Muscle of back (tissue), 3 donors: ENCODE measurements at regions not wholly inside any gene's neighbourhood (a gene's known extent, or its start where the extent isn't known, plus 50 kb on each side); places are given as distances from the start of the nearest gene placed in this dataset.

ENCODE experiments used
- DNase-seq, 3 donors: peaks; one replicate each; pipeline versions ENCODE4 v3.0.0 to v3.0.0-alpha.2; 2013

GRCh38 chr18:78587626-78588600 lies 391.7 kb upstream of the SALL3 start:
- DNase-seq, result no peak

DNA sequence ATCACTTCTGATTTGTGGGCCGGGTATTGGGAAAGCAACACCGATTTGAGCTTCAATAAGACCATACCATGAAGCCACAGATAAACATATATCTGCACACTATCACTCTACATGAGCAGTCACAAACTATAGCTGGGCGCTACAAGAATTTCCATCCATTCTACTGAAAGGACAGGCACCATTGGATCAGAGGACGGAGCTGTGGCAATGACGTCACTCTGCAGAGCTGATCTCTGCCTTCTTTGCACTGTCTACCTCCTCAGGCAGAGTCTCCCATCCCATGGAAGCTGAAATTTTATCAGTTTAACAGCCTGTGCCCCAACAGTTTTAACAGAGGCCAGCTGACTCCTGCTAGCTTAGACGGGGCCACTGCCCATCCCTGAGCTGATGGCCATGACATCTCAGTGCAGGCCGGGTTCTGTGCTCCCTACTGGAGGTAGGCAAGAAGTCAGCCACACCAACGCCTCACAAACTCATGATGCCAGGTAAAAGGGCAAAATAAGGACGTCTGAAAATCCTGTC lies 389.6 kb upstream of the SALL3 start:
- DNase-seq, result no peak

DNA sequence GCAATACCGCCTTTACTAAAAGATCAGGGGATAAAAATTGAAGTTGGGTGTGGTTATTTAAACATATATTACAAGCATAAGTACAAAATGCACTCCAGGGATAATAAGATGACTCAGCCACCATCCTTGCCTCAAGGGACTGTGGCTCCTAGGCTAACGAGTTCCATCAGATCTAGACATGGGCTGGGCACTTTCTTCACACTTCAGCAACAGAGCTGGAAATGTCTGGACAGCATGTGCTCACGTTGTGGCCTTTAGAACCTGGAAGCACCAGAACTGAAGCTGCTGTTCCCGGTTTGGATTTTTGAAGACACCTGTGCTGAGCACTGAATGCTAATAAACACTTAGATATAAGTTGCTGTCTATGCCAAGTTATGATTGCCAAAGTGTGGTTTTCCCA lies 384.2 kb upstream of the SALL3 start:
- DNase-seq, result no peak

DNA sequence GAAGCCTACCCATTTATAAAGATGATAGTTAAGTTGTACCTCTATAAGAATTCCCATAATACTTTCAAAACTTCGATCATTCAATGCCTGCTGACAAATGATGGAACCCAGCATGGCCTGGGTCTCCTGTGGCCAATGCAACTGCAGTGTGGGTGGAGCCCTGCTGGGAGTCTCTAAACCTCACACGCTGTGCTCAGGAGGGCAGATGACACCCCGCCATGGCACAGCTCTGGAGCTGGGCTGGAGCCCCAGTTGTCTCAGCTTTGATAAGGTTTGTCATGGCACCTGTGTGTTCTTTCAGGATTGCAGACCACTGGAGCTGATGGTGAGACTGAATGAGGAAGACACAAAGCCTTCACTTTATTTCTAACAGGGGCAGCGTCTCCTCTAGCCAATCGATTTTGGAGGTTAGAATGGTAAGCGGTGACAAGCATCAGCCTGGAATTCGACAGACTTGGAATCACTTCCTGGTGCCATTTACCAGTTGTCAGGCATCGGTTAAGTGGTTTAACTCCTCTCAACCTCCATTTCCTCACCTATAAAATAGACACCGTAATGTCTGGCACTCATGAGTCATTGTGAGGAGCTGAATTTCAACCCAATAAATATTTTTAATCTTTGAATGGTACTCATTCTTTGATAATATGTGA lies 383.6 kb upstream of the SALL3 start:
- DNase-seq, result no peak

DNA sequence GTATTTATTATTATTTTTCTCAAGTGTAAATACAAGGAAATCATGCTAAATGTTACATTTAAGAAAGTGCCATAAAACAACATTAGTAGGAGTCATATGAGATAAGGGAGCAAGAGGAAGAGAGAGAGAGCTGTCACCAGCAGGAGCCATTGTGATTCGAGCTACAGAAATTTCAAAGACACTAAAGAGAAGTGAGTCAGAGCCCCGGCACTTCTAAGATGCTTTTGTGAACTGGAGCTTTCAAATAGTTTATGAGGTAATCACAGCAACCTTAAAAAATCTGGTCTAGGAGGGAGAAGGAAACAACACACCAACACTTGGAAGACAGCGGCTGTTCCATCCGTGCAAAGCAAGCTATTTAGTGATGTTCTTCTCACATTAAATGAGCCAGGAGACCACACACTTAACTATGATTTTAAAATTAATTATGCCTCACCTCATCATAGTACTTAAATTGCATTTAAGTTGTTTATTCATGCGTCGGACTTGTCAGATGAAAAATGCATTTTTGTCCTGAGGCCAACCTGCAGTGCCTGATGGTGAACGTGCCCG lies 382.7 kb upstream of the SALL3 start:
- no peak for DNase-seq

GRCh38 chr18:78601349-78601748 lies 378.3 kb upstream of the SALL3 start:
- no peak for DNase-seq

GRCh38 chr18:78601923-78602322 lies 377.7 kb upstream of the SALL3 start:
- no peak for DNase-seq

DNA sequence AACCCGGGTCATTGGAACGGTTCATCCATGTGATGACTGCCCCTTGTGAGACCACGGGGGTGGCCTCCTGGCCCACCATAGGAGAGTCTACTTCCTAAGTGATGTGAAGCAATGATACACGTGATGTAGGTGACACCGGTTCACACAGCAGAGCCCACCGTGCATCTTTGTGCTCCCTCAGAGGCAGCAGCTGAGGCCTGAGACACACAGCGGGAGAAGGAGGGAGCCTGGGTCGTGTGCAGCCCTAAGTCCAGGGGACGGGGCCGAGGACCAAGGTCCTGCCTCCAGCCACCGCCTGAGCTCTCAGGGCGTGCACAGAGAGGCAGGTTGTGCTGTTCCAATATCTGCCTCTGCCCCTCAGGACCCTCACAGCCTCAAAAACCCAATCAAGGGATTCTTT lies 377.2 kb upstream of the SALL3 start:
- DNase-seq, result no peak

GRCh38 chr18:78603102-78603983 lies 376.3 kb upstream of the SALL3 start:
- no peak for DNase-seq

- no peak for DNase-seq
Observed at GRCh38 chr18:78605255-78605654, 374.4 kb upstream of the SALL3 start.

DNA sequence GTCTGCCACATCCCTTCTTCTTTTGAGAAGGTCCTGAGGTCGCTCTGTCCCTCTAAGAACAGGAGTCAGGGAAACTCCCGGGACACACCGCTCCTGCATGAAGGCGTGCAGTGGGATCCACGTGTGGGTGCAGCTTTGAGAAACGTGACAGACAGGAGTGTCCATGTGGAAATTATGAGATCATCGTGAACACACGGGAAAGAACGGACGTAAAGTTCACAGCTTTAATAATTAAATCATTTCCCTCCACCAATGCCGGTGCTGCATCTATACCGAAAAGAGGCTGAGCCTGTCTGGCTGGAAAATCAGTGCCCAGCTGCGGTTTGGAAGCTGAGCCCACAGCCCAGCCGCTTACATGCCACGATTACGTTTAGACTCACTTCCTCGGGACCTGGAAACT lies 372.4 kb upstream of the SALL3 start:
- DNase-seq, result no peak

GRCh38 chr18:78607784-78608183 lies 371.8 kb upstream of the SALL3 start:
- DNase-seq, result no peak

GRCh38 chr18:78610179-78610578 lies 369.4 kb upstream of the SALL3 start:
- no peak for DNase-seq

GRCh38 chr18:78611201-78611800 lies 368.3 kb upstream of the SALL3 start:
- DNase-seq, result no peak

DNA sequence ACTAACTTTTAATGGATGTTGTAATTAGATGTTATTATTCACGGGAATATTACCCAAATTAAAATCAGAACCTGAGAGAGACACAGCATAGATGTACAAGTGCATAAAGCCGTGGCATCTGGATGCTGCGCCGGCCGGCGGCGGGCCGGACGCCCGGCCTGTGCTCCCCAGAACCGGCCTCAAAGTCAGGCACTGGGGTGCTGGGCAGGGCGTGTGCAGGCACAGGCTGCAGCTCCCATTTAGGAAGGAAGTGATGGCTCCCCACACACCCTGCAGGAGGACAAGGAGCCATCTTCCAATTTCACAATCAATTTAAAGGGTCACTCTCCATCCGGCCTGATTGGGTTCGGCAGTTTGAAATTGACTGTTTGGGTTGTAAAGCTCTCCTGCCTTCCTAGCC lies 367.7 kb upstream of the SALL3 start:
- no peak for DNase-seq

DNA sequence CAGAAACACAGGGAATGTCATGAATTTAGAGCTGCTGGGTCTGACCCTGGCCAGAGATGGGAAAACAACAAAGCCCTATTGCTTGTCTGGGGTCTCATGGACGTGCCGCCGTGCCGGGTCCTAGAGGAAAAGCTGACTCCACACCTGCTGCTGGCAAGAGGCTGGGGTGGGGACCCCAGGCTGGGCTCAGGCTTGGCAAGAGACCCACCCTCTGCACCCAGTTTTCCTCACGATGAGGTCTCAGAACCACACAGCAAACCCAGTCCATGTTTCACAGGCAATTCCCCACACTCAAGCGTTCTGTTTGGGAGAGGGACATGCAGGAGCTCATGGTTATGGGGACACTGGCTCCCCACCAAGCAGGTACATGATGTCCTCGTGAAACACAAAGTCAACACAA lies 367.3 kb upstream of the SALL3 start:
- DNase-seq, result no peak

DNA sequence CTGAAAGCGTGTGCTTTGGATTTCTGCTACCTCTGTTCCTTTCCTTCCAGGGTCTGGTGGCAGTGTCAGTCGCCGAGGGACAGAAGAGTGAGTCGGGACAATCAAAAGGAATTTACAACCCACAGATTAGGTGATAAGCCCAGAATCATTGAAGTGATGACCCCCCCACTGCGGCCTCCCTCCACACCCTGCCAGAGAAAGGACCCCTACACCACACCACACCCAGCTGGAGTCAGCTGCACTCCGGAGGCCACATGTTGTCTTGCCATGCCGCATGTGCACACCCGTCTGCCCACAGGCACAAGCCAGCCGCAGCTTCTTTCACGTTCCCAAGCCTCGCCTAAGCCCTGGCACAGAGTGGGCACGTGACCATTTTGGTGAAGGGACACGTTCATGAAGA lies 366.8 kb upstream of the SALL3 start:
- DNase-seq, result no peak

DNA sequence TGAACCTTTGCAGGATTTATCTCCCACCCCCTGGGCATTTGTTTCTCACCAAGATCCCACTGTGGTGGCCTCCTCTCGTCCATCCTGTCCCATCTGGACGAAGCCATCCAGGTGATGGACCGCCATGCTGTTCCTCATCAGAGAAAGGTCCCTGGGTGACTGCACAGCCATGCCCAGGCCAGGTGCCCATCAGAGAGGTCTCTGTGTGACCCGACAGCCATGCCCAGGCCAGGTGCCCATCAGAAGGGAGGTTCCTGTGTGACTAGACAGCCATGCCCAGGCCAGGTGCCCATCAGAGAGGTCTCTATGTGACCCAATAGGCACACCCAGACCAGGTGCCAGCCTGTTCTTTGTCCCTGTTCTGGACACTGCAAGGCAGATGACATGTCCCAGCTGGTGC lies 360.9 kb upstream of the SALL3 start:
- no peak for DNase-seq

- no peak for DNase-seq
Observed at GRCh38 chr18:78619854-78620253, 359.8 kb upstream of the SALL3 start.

DNA sequence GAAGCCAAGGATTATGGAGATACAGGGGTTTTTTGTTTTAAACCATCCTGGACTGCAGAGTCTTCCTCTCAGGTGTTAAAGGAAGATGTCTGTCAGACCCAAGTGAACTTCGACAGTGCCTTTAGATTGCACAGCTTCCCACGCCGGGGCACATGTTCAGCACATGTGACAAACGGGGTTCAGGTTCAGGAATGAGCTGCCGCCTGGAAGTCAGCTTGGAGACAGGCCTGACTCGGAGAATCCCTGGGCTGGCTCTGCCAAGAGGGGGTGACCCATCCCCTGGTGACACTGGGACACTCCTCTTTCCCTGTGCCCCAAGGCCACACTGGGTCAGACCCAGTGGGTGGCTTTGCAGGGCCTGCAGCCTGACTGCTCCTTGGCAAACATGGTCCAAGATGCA lies 359.3 kb upstream of the SALL3 start:
- no peak for DNase-seq

GRCh38 chr18:78621141-78621755 lies 358.4 kb upstream of the SALL3 start:
- DNase-seq, result no peak
